GM10248 (cell line): ENCODE measurements at regions not wholly inside any gene's neighbourhood (a gene's known extent, or its start where the extent isn't known, plus 50 kb on each side); places are given as distances from the start of the nearest gene placed in this dataset.

Experiments
- CTCF ChIA-PET: fragments of 300-600 bp; sonication (Branson Sonifier 250); formaldehyde crosslinking; extraction: SDS; loops from one replicate; lab custom pipeline; 2021; ENCODE audit warnings: antibody characterized with exemption; lab: Yijun Ruan, JAX
- POLR2A ChIA-PET: fragments of 350-650 bp; sonication (Branson Sonifier 250); formaldehyde crosslinking; extraction: SDS; loops from one replicate; lab custom pipeline; 2020; ENCODE audit warnings: antibody characterized with exemption; lab: Yijun Ruan, JAX
- DNase-seq: peaks from one replicate; pipeline ENCODE4 v3.0.0; 2012; ENCODE audit errors: extremely low spot score
- CTCF ChIP-seq: IDR thresholded peaks from 2 replicates; pipeline ENCODE4 v1.5.1; 2012; ENCODE audit warnings: mild to moderate bottlenecking, low read depth; ENCODE audit errors: extremely low read depth, missing control alignments, control extremely low read depth

GRCh38 chr1:233544304-233544703 lies 69.6 kb upstream of the KCNK1 start:
- no peak for DNase-seq
- ChIA-PET CTCF (no interaction called here), POLR2A (no interaction called here)
- no peak for TF ChIP-seq CTCF

GRCh38 chr1:233547726-233548125 lies 66.2 kb upstream of the KCNK1 start:
- POLR2A ChIA-PET, result no interaction called here
- no peak for TF ChIP-seq CTCF
- CTCF ChIA-PET, result interaction anchor here (1.0 to 1.6 kb wide), 2 partner anchors 30 to 106 kb away, joined by 4 to 7 read pairs; no protein-coding TSS in a partner anchor
- no peak for DNase-seq

- no peak for TF ChIP-seq CTCF
- ChIA-PET CTCF (interaction anchor here (1.0 kb wide), 1 partner anchor 13 kb away, joined by 5 read pairs; no protein-coding TSS in a partner anchor), POLR2A (no interaction called here)
- DNase-seq, result no peak
These were observed 64.5 kb upstream of the KCNK1 start for GRCh38 chr1:233549404-233549803.

- no peak for TF ChIP-seq CTCF
- no peak for DNase-seq
- CTCF ChIA-PET, result no interaction called here
- POLR2A ChIA-PET, result no interaction called here
These were observed 64.0 kb upstream of the KCNK1 start for GRCh38 chr1:233549917-233550316.

- no peak for TF ChIP-seq CTCF
- ChIA-PET POLR2A (no interaction called here), CTCF (interaction anchor here (0.8 kb wide), 1 partner anchor 20 kb away, joined by 3 read pairs; no protein-coding TSS in a partner anchor)
- no peak for DNase-seq
These were observed 59.9 kb upstream of the KCNK1 start for GRCh38 chr1:233554037-233554436.

GRCh38 chr1:233561708-233562426 lies 52.0 kb upstream of the KCNK1 start:
- DNase-seq, result no peak
- POLR2A ChIA-PET, result no interaction called here
- CTCF ChIA-PET, result interaction anchor here (1.4 kb wide), 1 partner anchor 13 kb away, joined by 5 read pairs; no protein-coding TSS in a partner anchor
- no peak for TF ChIP-seq CTCF
